ENCODE measurements at regions not wholly inside any gene's neighbourhood (a gene's known extent, or its start where the extent isn't known, plus 50 kb on each side); places are given as distances from the start of the nearest gene placed in this dataset.
"Not testable (repeated sequence)": the region's sequence is repeated elsewhere in the genome, so short reads cannot be mapped to it uniquely, and the experiment has no call there.

GRCh38 chr11:19420868-19421533, 180.3 kb upstream of the E2F8 start:
- intact Hi-C loops (cut with micrococcal nuclease) = no loop called here
- H3K9me3 Mint-ChIP-seq = no peaks in the 10 kb centered on the region
- H3K27me3 Mint-ChIP-seq = peaks cover 1% of the 10 kb centered on the region
- no peaks in the 10 kb centered on the region for H3K36me3 Mint-ChIP-seq (ENCODE audit: low read depth)
- peaks cover 4% of the 10 kb centered on the region for H3K4me1 Mint-ChIP-seq (ENCODE audit: low read depth)
- H3K27ac Mint-ChIP-seq = no peak overlapping the region
- H3K4me3 Mint-ChIP-seq = no peak overlapping the region

DNA sequence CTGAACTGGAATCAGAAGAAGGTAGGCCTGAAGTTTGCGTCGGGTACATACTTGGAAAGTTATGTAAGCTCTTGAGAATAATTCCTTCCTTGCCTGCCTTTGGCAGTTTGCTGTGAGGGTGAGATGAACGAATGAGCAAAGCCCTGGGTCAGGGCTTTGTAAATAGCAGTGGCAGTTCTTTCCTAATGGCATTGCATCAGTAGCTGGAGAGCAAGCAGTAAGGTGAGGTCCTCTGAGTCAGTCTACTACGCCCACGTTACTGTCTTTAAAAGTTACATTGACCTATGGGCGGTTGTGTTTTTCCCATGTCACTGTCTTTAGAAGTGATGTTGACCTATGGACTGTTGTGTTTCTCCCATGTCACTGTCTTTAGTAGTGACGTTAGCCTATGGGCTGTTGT, 179.1 kb upstream of the E2F8 start:
- H3K36me3 Mint-ChIP-seq (ENCODE audit: low read depth) = no peaks in the 10 kb centered on the region
- intact Hi-C loops (cut with micrococcal nuclease) = no loop called here
- no peak overlapping the region for H3K27ac Mint-ChIP-seq
- H3K9me3 Mint-ChIP-seq = no peaks in the 10 kb centered on the region
- peaks cover 2% of the 10 kb centered on the region for H3K27me3 Mint-ChIP-seq
- H3K4me3 Mint-ChIP-seq = no peak overlapping the region
- no peaks in the 10 kb centered on the region for H3K4me1 Mint-ChIP-seq (ENCODE audit: low read depth)

DNA sequence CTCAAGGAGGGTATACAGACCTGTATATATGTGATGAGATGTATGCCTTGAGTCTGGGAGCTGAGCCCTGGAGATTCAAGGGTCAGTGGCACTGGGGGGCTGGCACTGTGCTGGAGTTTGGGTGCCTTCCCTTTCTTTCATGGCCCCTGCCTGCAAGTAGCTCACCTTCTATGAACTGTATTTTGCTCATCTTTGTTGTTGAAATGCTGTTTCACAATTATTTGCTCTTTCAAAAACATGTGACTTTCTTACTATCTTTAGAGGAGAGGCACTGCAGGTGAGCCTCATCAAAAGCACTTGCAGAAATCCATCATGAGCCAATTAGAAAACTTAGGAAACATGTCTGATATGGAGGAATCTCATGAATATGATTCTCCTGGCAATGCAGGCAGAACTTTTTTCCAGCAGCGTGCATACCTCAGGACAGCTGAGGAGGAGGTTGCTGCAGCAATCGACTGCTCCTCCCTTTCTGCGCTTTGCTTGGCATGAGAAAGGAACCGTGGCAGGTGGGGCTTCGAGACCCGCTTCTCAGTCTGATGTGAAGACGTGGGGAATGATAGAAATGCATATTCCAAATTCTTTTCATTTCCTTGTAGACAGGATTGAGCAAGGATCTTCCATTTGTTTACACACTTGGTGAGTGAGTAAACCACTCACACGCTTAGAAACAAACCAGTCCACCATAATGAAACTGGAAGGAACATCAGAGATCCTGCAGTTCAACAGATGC, 178.4 kb upstream of the E2F8 start:
- H3K27me3 Mint-ChIP-seq = peaks cover 3% of the 10 kb centered on the region

GRCh38 chr11:19418221-19418620, 177.5 kb upstream of the E2F8 start:
- Mint-ChIP-seq H3K27ac (no peak overlapping the region), H3K4me1 (ENCODE audit: low read depth) (no peaks in the 10 kb centered on the region), H3K4me3 (no peak overlapping the region), H3K36me3 (ENCODE audit: low read depth) (no peaks in the 10 kb centered on the region), H3K27me3 (peaks cover 3% of the 10 kb centered on the region), H3K9me3 (no peaks in the 10 kb centered on the region)
- intact Hi-C loops (cut with micrococcal nuclease) = no loop called here

More for the DNA sequence above, 178.4 kb upstream of the E2F8 start:
- Mint-ChIP-seq H3K4me3 (no peak overlapping the region), H3K36me3 (ENCODE audit: low read depth) (no peaks in the 10 kb centered on the region), H3K4me1 (ENCODE audit: low read depth) (no peaks in the 10 kb centered on the region), H3K9me3 (no peaks in the 10 kb centered on the region), H3K27ac (no peak overlapping the region)
- intact Hi-C loops (cut with micrococcal nuclease) = no loop called here

DNA sequence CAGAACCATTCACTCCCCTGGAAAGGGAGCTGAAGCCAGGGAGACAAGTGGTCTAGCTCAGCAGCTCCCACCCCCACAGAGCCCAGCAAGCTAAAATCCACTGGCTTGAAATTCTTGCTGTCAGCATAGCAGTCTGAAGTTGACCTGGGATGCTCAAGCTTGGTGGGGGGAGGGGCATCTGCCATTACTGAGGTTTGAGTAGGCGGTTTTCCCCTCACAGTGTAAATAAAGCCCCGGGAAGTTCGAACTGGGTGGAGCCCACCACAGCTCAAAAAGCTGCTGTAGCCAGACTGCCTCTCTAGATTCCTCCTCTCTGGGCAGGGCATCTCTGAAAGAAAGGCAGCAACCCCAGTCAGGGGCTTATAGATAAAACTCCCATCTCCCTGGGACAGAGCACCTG, 171.3 kb upstream of the E2F8 start:
- H3K4me1 Mint-ChIP-seq (ENCODE audit: low read depth); H3K9me3 Mint-ChIP-seq; H3K27me3 Mint-ChIP-seq; H3K36me3 Mint-ChIP-seq (ENCODE audit: low read depth); intact Hi-C loops (cut with micrococcal nuclease); H3K4me3 Mint-ChIP-seq; H3K27ac Mint-ChIP-seq: not testable (repeated sequence)

DNA sequence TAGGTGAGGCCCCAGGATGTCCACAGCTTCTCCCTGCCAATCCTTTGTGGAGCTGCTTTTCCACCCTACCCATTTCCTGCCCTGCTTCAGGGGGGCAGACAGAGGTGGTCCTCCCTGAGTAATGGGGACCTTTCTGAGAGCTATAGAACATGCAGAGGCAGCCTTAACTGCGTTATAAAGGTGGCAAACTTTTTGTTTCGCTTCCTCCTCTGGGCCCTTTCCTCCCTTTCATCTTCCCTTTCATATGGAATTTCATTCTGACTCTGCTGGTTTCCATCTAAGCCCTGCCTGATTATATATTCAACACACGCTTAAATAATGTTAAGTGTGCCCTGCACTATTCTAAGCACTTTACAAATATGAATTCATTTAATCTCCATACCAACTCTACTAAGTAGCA, 169.3 kb upstream of the E2F8 start:
- Mint-ChIP-seq H3K9me3 (no peaks in the 10 kb centered on the region), H3K36me3 (ENCODE audit: low read depth) (no peaks in the 10 kb centered on the region), H3K4me3 (no peak overlapping the region), H3K27ac (no peak overlapping the region), H3K27me3 (peaks cover 9% of the 10 kb centered on the region), H3K4me1 (ENCODE audit: low read depth) (no peaks in the 10 kb centered on the region)
- intact Hi-C loops (cut with micrococcal nuclease) = no loop called here

DNA sequence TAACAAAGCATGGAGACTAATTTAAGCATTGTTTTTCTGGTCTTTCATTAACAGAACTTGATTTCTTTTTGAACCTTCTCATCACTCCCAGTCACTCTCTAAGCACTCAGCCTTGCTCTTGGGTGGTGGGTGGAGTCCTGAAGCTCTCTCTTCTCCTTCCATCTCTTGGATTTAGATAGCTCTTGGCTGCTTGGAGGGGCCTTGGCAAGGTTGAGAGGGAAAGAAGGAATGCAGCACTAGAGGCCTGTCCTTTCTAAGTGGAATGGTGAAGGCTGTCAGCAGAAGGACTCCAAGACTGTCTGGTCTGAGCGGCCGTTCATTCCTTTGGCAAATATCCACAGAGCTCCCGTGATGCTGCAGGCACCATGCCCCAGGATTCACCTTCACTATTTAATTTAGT, 168.6 kb upstream of the E2F8 start:
- H3K4me1 Mint-ChIP-seq (ENCODE audit: low read depth) = no peaks in the 10 kb centered on the region

GRCh38 chr11:19407677-19408270, 167.0 kb upstream of the E2F8 start:
- Mint-ChIP-seq H3K9me3 (no peaks in the 10 kb centered on the region), H3K4me3 (no peak overlapping the region)
- intact Hi-C loops (cut with micrococcal nuclease) = no loop called here

More for the DNA sequence above, 168.6 kb upstream of the E2F8 start:
- intact Hi-C loops (cut with micrococcal nuclease) = no loop called here
- H3K4me3 Mint-ChIP-seq = no peak overlapping the region
- H3K36me3 Mint-ChIP-seq (ENCODE audit: low read depth) = no peaks in the 10 kb centered on the region
- H3K9me3 Mint-ChIP-seq = no peaks in the 10 kb centered on the region
- H3K27me3 Mint-ChIP-seq = peaks cover 7% of the 10 kb centered on the region
- no peak overlapping the region for H3K27ac Mint-ChIP-seq

DNA sequence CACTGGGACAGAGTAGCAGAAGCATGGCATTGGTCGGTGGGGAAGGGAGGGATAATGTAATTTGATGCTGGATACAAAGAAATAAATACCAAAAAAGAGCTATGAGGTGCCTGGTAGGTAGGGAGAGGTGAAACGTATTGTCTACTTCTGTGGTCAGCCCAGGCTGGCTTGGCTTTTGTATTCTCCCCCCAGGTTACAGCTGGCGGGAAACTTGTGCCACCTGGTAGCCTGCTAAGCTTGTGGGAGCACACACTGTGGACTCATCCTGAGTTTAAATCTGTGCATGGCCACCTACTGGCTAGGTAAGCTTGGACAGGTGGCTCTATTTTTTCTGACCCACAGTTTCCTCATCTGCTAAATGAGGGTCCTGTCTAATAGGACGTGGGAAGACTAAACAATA, 165.2 kb upstream of the E2F8 start:
- no peak overlapping the region for H3K27ac Mint-ChIP-seq
- no peaks in the 10 kb centered on the region for H3K9me3 Mint-ChIP-seq
- H3K4me1 Mint-ChIP-seq (ENCODE audit: low read depth) = no peaks in the 10 kb centered on the region
- H3K36me3 Mint-ChIP-seq (ENCODE audit: low read depth) = no peaks in the 10 kb centered on the region
- intact Hi-C loops (cut with micrococcal nuclease) = no loop called here
- peaks cover 2% of the 10 kb centered on the region for H3K27me3 Mint-ChIP-seq
- no peak overlapping the region for H3K4me3 Mint-ChIP-seq

More at GRCh38 chr11:19407677-19408270, 167.0 kb upstream of the E2F8 start:
- H3K36me3 Mint-ChIP-seq (ENCODE audit: low read depth) = no peaks in the 10 kb centered on the region
- H3K27ac Mint-ChIP-seq = no peak overlapping the region
- no peaks in the 10 kb centered on the region for H3K4me1 Mint-ChIP-seq (ENCODE audit: low read depth)
- peaks cover 7% of the 10 kb centered on the region for H3K27me3 Mint-ChIP-seq

DNA sequence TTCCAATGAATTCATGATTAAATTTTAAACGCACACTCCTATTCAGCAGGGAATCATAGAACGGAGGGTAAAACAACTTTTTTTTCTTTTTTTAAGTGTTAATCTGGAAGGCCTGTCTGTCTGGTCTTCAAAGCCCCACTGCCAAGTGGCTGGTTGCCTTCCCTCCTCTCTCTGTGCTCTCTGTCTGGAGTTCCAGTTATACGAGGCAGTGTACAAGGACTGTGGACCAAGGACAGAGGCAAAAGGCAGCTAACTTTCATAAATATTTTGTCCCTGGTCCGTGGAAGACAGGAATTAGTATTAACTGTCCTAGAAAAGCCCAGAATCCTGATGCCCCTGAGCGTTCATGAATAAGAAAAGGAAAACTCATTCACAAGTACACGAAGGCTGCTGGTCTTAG, 164.0 kb upstream of the E2F8 start:
- Mint-ChIP-seq H3K27me3 (no peaks in the 10 kb centered on the region), H3K27ac (no peak overlapping the region), H3K4me1 (ENCODE audit: low read depth) (no peaks in the 10 kb centered on the region), H3K36me3 (ENCODE audit: low read depth) (no peaks in the 10 kb centered on the region), H3K9me3 (no peaks in the 10 kb centered on the region), H3K4me3 (no peak overlapping the region)
- intact Hi-C loops (cut with micrococcal nuclease) = no loop called here

- Mint-ChIP-seq H3K27me3 (no peaks in the 10 kb centered on the region), H3K27ac (no peak overlapping the region), H3K9me3 (no peaks in the 10 kb centered on the region), H3K36me3 (ENCODE audit: low read depth) (no peaks in the 10 kb centered on the region), H3K4me1 (ENCODE audit: low read depth) (no peaks in the 10 kb centered on the region), H3K4me3 (no peak overlapping the region)
- intact Hi-C loops (cut with micrococcal nuclease) = no loop called here
Measured at GRCh38 chr11:19403196-19403895, 162.6 kb upstream of the E2F8 start.

- Mint-ChIP-seq H3K9me3 (no peaks in the 10 kb centered on the region), H3K4me1 (ENCODE audit: low read depth) (no peaks in the 10 kb centered on the region), H3K27ac (no peak overlapping the region), H3K4me3 (no peak overlapping the region), H3K27me3 (no peaks in the 10 kb centered on the region), H3K36me3 (ENCODE audit: low read depth) (no peaks in the 10 kb centered on the region)
- intact Hi-C loops (cut with micrococcal nuclease) = no loop called here
Measured at GRCh38 chr11:19400296-19400695, 159.6 kb upstream of the E2F8 start.

GRCh38 chr11:19398772-19399527, 158.2 kb upstream of the E2F8 start:
- H3K27me3 Mint-ChIP-seq = peaks cover 3% of the 10 kb centered on the region
- no peak overlapping the region for H3K4me3 Mint-ChIP-seq
- no peak overlapping the region for H3K27ac Mint-ChIP-seq
- no peaks in the 10 kb centered on the region for H3K4me1 Mint-ChIP-seq (ENCODE audit: low read depth)
- no peaks in the 10 kb centered on the region for H3K9me3 Mint-ChIP-seq
- intact Hi-C loops (cut with micrococcal nuclease) = no loop called here
- H3K36me3 Mint-ChIP-seq (ENCODE audit: low read depth) = no peaks in the 10 kb centered on the region

Measured in dendritic cell treated with granulocyte-macrophage colony-stimulating factor and Interleukin-4, amounts not matched to agents 40 ng/mL and 50 ng/mL, for 4 days (primary cell).